Astrocyte of the spinal cord (primary cell): ENCODE measurements at regions not wholly inside any gene's neighbourhood (a gene's known extent, or its start where the extent isn't known, plus 50 kb on each side); places are given as distances from the start of the nearest gene placed in this dataset.

Experiments used
- DNase-seq: peaks from one replicate; pipeline ENCODE4 v3.0.0; 2011; ENCODE audit warnings: low read depth, low spot score
- H3K4me3 ChIP-seq: 2 replicates; pipeline ENCODE4 v1.5.1; 2011; ENCODE audit warnings: low read depth, mild to moderate bottlenecking, low read length, moderate library complexity
- CTCF ChIP-seq: IDR thresholded peaks from 2 replicates; pipeline ENCODE4 v1.5.1; 2012; ENCODE audit warnings: low read depth, mild to moderate bottlenecking, low read length, inconsistent platforms
- in situ Hi-C: cut with HindIII; loops from 2 replicates; pipeline ENCODE4 v1.10.0; 2017; ENCODE audit warnings: low sequenced_read_pairs

- DNase-seq, result no peak
- H3K4me3 ChIP-seq, result no peak overlapping the region
- no peak for TF ChIP-seq CTCF
- in situ Hi-C loops, result no loop called here
These were observed 118.3 kb downstream of the KCNK1 start for GRCh38 chr1:233732206-233732605.

- H3K4me3 ChIP-seq, result no peak overlapping the region
- no peak for TF ChIP-seq CTCF
- no peak for DNase-seq
- in situ Hi-C loops, result no loop called here
These were observed 120.5 kb downstream of the KCNK1 start for GRCh38 chr1:233734456-233734855.

GRCh38 chr1:233735331-233735730 is 121.4 kb downstream of the KCNK1 start:
- in situ Hi-C loops, result no loop called here
- H3K4me3 ChIP-seq, result no peak overlapping the region
- no peak for TF ChIP-seq CTCF
- no peak for DNase-seq

- in situ Hi-C loops, result no loop called here
- no peak for DNase-seq
- H3K4me3 ChIP-seq, result no peak overlapping the region
- TF ChIP-seq CTCF, result no peak
These were observed 121.9 kb downstream of the KCNK1 start for GRCh38 chr1:233735847-233736246.

GRCh38 chr1:233737341-233737740 is 123.4 kb downstream of the KCNK1 start:
- TF ChIP-seq CTCF, result no peak
- no peak for DNase-seq
- in situ Hi-C loops, result no loop called here
- H3K4me3 ChIP-seq, result no peak overlapping the region

GRCh38 chr1:233738396-233738795 is 124.5 kb downstream of the KCNK1 start:
- in situ Hi-C loops, result no loop called here
- H3K4me3 ChIP-seq, result no peak overlapping the region
- DNase-seq, result no peak
- TF ChIP-seq CTCF, result no peak

GRCh38 chr1:233738850-233739249 is 124.9 kb downstream of the KCNK1 start:
- DNase-seq, result no peak
- no peak overlapping the region for H3K4me3 ChIP-seq
- in situ Hi-C loops, result no loop called here
- TF ChIP-seq CTCF, result no peak
